GM10266 (cell line): ENCODE measurements at regions not wholly inside any gene's neighbourhood (a gene's known extent, or its start where the extent isn't known, plus 50 kb on each side); places are given as distances from the start of the nearest gene placed in this dataset.
A peak's percentile ranks its signal among the peaks of the same experiment; 100 is the strongest.

ENCODE experiments used
- DNase-seq: peaks from one replicate; pipeline ENCODE4 v3.0.0; 2012; ENCODE audit errors: extremely low spot score
- CTCF ChIP-seq: IDR thresholded peaks from 2 replicates; pipeline ENCODE4 v1.5.1; 2012; ENCODE audit warnings: mild to moderate bottlenecking, low read depth; ENCODE audit not compliant: control insufficient read depth, insufficient read depth; ENCODE audit errors: missing control alignments

- no peak for TF ChIP-seq CTCF
- no peak for DNase-seq
Observed at GRCh38 chr3:180325533-180325932, 276.4 kb upstream of the TTC14 start.

DNA sequence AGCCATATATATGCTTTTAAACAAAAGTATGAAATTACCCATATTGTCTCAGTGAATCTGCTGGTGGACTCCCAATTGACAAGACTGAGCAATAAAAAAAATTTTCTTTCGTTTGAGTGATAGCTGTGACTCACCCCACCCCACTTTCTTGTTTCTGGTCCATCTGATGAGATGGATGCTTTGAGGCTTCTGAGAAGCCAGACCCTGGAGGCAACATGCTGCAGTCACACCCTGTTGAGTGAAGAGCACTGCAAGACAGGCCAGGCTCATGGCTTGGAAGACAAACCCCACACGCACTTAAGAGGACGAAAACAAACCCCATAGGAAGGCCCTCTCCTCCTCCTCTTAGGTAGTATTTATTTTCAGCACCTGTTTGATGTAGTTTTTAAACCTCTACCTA, 276.0 kb upstream of the TTC14 start:
- DNase-seq, result no peak
- no peak for TF ChIP-seq CTCF

DNA sequence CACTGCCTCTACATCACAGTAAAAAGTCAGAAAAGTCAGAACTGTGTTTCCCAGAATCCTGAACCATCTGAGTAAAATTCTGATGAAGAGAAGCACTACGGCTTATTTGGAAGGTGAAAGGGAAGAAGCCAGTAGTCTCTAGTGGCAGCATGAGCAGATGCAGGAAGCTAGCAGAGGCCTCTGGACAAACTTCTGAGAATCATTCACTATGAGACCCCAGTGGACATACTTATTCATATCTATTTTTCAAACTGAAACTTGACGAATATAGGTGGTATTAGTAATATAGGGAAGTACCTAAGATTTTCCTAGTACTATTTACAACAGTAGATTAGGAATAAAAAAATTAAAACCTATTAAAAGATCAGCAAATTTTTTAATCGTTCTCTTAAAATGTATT, 272.8 kb upstream of the TTC14 start:
- TF ChIP-seq CTCF, result peak; percentile 42
- peak; percentile 65 for DNase-seq

GRCh38 chr3:180329847-180330246, 272.1 kb upstream of the TTC14 start:
- no peak for TF ChIP-seq CTCF
- no peak for DNase-seq

- DNase-seq, result no peak
- no peak for TF ChIP-seq CTCF
Observed at GRCh38 chr3:180330440-180330839, 271.5 kb upstream of the TTC14 start.

GRCh38 chr3:180332608-180333007, 269.4 kb upstream of the TTC14 start:
- TF ChIP-seq CTCF, result no peak
- peak; percentile 35 for DNase-seq

DNA sequence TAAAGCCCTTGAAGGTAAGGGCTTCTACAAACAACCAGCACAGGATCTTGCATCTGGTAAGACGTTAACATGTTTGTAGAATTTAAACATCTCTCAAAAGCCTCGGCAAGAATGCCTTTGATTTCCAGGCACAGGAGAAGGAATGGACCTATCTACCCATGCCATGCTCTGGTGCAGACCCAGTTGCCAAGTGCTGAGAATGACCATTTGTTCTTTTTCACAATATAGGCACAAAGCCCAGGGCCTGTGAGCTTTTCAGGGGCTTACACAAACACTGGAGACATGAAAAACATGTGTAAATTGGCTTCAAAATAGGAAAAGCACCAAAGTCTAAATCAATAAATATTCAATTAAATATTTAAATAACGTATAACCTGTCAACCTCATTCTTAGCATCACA, 266.9 kb upstream of the TTC14 start:
- no peak for TF ChIP-seq CTCF
- DNase-seq, result no peak
